HG03175 (cell line): ENCODE measurements at regions not wholly inside any gene's neighbourhood (a gene's known extent, or its start where the extent isn't known, plus 50 kb on each side); places are given as distances from the start of the nearest gene placed in this dataset.

Experiments
- ATAC-seq: cut with Tn5 transposase; IDR thresholded peaks from one replicate; pipeline ENCODE4 v1.9.1; 2021; ENCODE audit warnings: mild to moderate bottlenecking, moderate library complexity; ENCODE audit not compliant: unreplicated experiment

- ATAC-seq = no peak
Observed at GRCh38 chr4:145347684-145348083, 134.0 kb upstream of the SMAD1 start.

DNA sequence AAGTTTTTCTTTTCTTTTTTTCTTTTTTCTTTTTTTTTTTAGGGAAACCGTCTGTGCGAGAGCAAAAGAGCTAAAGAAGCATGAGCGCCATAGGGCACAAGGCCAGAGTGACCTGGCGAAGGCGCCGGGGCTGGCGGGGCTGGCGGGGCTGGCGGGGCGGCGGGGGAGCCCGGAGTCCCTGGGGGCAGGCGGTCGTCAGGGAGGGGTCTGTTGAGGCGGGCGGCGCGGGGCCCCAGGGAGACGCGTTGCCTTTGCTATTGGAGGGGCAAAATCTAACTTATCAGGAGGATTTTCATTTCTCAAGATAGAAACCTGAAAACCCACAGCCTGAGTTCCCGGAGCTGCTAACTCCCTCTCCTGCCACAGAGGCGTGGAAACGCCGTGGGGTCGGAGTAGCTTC lies 135.6 kb upstream of the SMAD1 start:
- no peak for ATAC-seq

GRCh38 chr4:145345401-145345800 lies 136.3 kb upstream of the SMAD1 start:
- ATAC-seq = no peak

GRCh38 chr4:145341381-145341780 lies 140.3 kb upstream of the SMAD1 start:
- ATAC-seq = no peak

- ATAC-seq = no peak
Observed at GRCh38 chr4:145340071-145340675, 141.5 kb upstream of the SMAD1 start.

DNA sequence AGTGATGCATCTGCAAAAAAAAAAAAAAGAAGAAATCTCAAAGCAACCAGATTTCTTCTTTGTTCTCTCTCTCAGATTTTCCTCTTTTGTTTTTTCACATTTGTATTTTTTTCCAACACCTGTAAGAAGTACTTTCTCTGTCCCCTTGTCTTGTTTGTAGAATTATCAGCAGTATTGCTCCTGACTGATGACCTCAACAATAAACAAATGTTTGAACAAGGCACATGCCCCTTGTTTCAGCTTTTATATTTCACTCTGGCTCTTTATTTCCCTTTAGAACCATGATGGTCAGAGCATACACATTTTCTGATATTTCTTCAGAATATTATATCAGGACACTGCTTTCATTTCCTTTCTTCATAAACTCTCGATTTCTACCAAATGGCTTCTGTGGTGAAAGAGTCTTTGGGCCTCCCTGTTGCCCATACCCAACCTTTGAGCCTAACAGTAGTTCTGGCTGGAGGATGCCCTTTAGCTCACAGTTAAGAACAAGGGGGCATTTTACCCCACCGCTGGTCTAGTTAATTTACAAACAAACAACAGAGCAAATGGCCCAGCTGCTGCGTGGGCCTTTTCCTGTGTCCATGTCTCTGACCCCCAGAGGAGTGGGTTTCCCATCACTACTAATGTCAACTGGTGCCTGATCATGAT lies 142.5 kb upstream of the SMAD1 start:
- no peak for ATAC-seq

GRCh38 chr4:145338568-145338967 lies 143.1 kb upstream of the SMAD1 start:
- ATAC-seq = no peak

DNA sequence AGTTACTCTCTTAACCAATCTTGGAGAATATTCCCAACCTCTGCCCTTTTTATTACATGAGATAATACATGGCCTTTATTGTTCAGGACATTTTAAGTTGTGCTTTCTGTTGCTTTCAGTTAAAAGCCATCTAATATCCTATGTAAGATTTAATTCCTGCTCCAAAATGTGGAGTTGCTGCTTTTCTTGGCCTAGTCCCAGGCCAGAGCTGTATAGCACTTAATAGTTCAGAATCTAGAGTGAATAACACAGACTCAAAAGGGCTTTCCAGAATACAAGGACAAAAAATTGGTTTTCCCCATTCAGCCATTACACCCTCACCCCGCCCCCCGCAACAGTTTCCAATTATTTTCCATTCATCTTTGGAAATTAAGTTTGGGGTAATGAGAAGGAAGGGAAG lies 144.3 kb upstream of the SMAD1 start:
- no peak for ATAC-seq

DNA sequence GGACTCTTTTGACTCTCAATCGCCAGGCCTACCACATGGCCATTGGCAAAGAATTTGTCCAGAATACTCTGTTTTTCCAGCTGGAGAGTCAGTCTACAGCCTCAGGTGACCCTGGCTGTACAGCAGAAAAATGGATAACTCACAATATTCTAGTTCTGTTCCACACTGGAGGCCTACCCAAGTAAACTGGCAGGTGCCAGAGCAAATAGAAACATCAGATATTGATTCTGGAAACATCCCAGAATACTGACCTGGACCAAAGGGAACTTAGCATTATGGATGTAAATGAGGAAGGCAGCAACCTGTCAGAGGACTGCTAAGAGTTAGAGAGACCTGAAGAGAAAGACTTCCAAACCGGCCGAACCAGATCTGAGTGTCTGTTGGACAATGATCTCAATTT lies 147.9 kb upstream of the SMAD1 start:
- no peak for ATAC-seq

- no peak for ATAC-seq
Observed at GRCh38 chr4:145326491-145326890, 146.1 kb upstream of the OTUD4 start.

DNA sequence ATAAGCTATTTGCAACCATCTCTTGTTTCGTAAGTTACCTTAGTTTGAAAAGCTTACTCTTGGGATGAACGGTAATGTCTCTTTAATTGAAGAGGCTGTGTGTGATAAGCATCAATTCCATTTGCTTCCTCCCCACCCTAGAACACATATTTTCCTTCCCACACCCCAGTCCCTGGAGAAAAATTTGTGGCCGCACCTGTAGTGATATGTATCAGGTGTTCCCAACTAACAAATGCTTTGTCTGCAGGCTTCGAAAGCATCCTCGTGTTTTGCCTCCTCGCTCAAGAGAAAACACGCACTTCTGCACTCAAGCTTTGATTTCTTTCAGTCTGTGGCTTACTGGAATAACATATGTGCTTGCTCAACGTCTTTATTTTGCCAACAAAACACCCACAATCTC lies 143.8 kb upstream of the OTUD4 start:
- no peak for ATAC-seq

DNA sequence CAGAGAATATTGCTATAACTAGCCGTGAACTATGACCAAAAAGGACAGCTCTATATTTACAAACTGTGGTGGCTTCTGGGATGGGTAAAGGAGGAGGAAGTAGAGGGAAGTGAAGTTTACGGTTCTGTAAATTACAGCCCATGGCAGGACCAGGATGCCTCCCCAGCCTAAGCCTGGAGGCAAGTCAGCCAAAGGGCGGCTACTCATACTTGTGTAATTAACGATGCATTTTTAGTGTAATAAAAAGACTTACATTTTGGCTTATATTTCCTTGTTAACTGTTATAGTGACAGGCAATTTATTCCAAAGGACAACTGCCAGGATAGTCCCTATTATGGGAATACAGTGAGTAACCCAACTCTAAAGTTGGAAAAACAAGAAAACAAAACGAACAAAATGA lies 139.9 kb upstream of the OTUD4 start:
- no peak for ATAC-seq

- ATAC-seq = no peak
Observed at GRCh38 chr4:145319751-145320150, 139.4 kb upstream of the OTUD4 start.

DNA sequence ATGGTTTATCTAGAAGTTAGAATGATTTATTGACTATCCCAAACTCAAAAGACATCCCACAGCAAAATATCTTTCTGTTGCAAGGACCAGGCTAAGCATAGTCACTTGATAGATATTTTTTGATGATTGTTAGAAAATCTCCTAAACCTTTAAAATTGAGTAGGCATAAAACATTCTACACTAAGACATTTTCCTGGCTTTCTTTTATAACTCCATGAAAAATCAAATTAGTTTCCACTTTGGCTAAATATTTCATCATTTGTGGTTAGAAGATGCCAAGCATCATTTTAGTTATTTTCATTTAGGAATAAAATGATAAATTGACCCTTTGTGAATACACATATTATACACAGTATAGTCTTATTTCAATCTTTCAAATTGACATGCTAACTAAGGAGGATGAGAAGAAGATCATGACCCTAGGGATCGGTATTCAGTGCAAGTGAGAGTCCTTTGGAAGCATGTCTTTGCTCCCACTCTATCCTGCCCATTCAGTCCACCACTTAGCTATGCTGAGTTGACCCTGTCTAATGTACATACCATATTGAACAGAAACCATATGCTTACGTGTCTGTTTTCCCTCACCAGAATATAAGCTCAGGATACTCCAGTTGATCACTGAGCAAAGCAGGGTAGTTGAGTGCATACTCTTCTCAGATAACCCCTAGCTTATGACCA lies 136.6 kb upstream of the OTUD4 start:
- no peak for ATAC-seq

GRCh38 chr4:145315811-145316225 lies 135.4 kb upstream of the OTUD4 start:
- no peak for ATAC-seq

- no peak for ATAC-seq
Observed at GRCh38 chr4:145308598-145308997, 128.2 kb upstream of the OTUD4 start.

GRCh38 chr4:145307763-145308430 lies 127.5 kb upstream of the OTUD4 start:
- no peak for ATAC-seq

DNA sequence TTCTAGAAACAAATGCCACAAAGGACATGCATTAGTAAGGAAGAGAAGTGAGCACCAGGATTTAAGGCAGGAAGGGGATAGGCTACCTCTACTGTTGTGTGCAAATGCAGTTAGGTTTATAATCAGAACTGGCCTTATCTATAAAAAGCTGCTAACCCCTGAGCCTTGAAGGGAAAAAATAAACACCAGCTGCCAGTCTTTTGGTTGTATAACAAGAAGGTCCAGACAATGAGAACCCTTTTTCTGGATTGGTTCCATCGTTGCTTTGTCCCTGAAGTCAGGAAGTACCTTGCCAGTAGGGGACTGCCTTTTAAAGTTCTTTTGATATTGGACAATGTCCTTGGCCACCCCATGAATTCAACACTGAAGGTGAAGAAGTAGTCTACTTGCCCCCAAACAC lies 126.7 kb upstream of the OTUD4 start:
- ATAC-seq = no peak

- ATAC-seq = no peak
Observed at GRCh38 chr4:145302725-145303124, 122.3 kb upstream of the OTUD4 start.

DNA sequence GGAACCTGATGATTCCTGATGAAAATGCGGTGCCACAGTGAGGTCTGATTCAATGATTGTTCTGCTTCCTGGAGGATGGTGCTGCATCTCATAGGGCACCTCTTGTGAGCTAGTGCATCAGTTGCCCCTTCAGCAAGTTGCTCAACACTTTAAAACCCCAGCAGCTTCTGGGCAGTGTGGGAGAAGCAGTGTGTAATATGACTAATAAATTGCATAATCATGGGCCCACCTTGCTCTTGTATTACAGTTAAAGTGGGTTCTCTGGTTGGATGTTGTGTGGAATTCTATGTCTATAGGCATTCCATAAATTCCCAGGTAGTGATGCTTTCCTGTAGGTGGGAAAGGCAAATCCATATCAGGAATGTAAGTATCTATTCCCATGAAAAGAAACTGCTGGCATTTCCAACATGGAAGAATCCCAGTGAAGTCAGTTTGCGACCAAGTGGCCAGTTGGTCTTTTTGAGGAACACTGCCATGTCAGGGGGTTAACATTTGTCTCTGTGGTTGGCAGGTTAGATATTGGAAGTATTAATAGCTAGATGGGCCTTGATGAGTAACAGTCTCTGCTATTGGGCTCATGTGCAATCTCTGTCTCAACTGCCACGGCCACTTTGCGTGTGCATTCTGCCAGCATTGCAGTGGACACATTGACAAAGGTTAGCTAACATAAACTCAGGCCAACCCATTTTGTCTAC lies 121.1 kb upstream of the OTUD4 start:
- ATAC-seq = no peak

GRCh38 chr4:145299380-145300076 lies 119.1 kb upstream of the OTUD4 start:
- ATAC-seq = peak; percentile 81
